Esophagus muscularis mucosa (tissue), 4 donors: ENCODE measurements at regions not wholly inside any gene's neighbourhood (a gene's known extent, or its start where the extent isn't known, plus 50 kb on each side); places are given as distances from the start of the nearest gene placed in this dataset.

Source experiments
- EP300 ChIP-seq: sonication (generic); formaldehyde crosslinking; IDR thresholded peaks from one replicate; pipeline ENCODE4 v1.6.1; 2017; ENCODE audit warnings: antibody characterized with exemption
- POLR2A ChIP-seq: fragments of 450-650 bp; IDR thresholded peaks from one replicate; pipeline ENCODE4 v1.6.1; 2017; ENCODE audit warnings: antibody characterized with exemption, moderate library complexity, mild to moderate bottlenecking, low read depth
- POLR2AphosphoS5 ChIP-seq, 2 donors: sonication (generic); formaldehyde crosslinking; IDR thresholded peaks; one replicate each; pipeline ENCODE4 v1.6.1; 2017; ENCODE audit warnings: antibody characterized with exemption in 2 of 2
- TF ChIP-seq, protein P1 (sequence below), 3 experiments: fragments of 200-600 bp in 2 of 3; fragments of 450-650 bp in 1 of 3; sonication (generic) in 2 of 3; IDR thresholded peaks; one replicate each; pipeline ENCODE4 v1.5.1; 2017 to 2019; ENCODE audit warnings: antibody characterized with exemption in 3 of 3, mild to moderate bottlenecking in 2 of 3, moderate library complexity in 1 of 3

- no peak for TF ChIP-seq POLR2AphosphoS5 (IDR thresholded peaks at IDR 0.05)
- TF ChIP-seq, protein P1, sequence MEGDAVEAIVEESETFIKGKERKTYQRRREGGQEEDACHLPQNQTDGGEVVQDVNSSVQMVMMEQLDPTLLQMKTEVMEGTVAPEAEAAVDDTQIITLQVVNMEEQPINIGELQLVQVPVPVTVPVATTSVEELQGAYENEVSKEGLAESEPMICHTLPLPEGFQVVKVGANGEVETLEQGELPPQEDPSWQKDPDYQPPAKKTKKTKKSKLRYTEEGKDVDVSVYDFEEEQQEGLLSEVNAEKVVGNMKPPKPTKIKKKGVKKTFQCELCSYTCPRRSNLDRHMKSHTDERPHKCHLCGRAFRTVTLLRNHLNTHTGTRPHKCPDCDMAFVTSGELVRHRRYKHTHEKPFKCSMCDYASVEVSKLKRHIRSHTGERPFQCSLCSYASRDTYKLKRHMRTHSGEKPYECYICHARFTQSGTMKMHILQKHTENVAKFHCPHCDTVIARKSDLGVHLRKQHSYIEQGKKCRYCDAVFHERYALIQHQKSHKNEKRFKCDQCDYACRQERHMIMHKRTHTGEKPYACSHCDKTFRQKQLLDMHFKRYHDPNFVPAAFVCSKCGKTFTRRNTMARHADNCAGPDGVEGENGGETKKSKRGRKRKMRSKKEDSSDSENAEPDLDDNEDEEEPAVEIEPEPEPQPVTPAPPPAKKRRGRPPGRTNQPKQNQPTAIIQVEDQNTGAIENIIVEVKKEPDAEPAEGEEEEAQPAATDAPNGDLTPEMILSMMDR (IDR thresholded peaks at IDR 0.05), result no peak
- TF ChIP-seq POLR2A, result no peak
- TF ChIP-seq EP300, result no peak
These were observed 158.0 kb upstream of the IL12A start for GRCh38 chr3:159830523-159831154.
